ENCODE measurements at regions not wholly inside any gene's neighbourhood (a gene's known extent, or its start where the extent isn't known, plus 50 kb on each side); places are given as distances from the start of the nearest gene placed in this dataset.

GRCh38 chr5:108619815-108620214, 127.9 kb upstream of the FER start:
- TF ChIP-seq MAX (IDR thresholded peaks at IDR 0.05; ENCODE audit: insufficient read depth, insufficient read length) (no peak), POLR2AphosphoS5 (IDR thresholded peaks at IDR 0.05; ENCODE audit: insufficient read depth, low read depth, low read length) (no peak), CTCF (IDR thresholded peaks at IDR 0.05; ENCODE audit: extremely low read depth in 1 of 2, insufficient read depth in 1 of 2, low read depth in 1 of 2, low read length in 2 of 2) (no peak), FOS (IDR thresholded peaks at IDR 0.05; ENCODE audit: borderline replicate concordance, insufficient read depth, low read length) (no peak), EZH2 (IDR thresholded peaks at IDR 0.05; ENCODE audit: borderline replicate concordance, low read depth, low read length, severe bottlenecking) (no peak), JUN (IDR thresholded peaks at IDR 0.05; ENCODE audit: borderline replicate concordance, insufficient read depth, insufficient read length, low read depth) (no peak), MYC (IDR thresholded peaks at IDR 0.05; ENCODE audit: low read depth, low read length) (no peak), GATA2 (IDR thresholded peaks at IDR 0.05; ENCODE audit: insufficient read depth, insufficient read length, low read depth, low read length) (no peak), POLR2A (IDR thresholded peaks at IDR 0.05; ENCODE audit: low read depth, low read length) (no peak)
- Histone ChIP-seq H3K4me2 (ENCODE audit: insufficient read depth, low read length) (no peak overlapping the region), H3K27me3 (ENCODE audit: control insufficient read depth in 2 of 2, insufficient read depth in 2 of 2, low read length in 2 of 2) (peaks cover 0 to 2% of the 10 kb centered on the region in 2 experiments), H3K4me3 (replicated peaks in 1 of 3; ENCODE audit: insufficient read depth in 1 of 3, low read depth in 1 of 3, low read length in 3 of 3) (no peak overlapping the region), H4K20me1 (replicated peaks; ENCODE audit: control insufficient read depth, extremely low read depth, insufficient read depth, low read length) (no peaks in the 10 kb centered on the region), H3K4me1 (ENCODE audit: control insufficient read depth, extremely low read depth, insufficient read depth, low read length) (no peaks in the 10 kb centered on the region), H3K9ac (replicated peaks; ENCODE audit: extremely low read depth, insufficient read depth, low read length) (no peak overlapping the region), H2AFZ (ENCODE audit: low read depth, low read length) (no peak overlapping the region), H3K9me3 (replicated peaks; ENCODE audit: control insufficient read depth, insufficient read depth, low read length) (no peaks in the 10 kb centered on the region), H3K27ac (ENCODE audit: insufficient read depth, low read depth, low read length) (no peak overlapping the region), H3K79me2 (ENCODE audit: control insufficient read depth, insufficient read depth, low read length) (no peaks in the 10 kb centered on the region), H3K36me3 (ENCODE audit: control insufficient read depth in 2 of 2, extremely low read depth in 1 of 2, insufficient read depth in 2 of 2, low read length in 2 of 2) (no peaks in the 10 kb centered on the region), H3K9me1 (replicated peaks; ENCODE audit: control insufficient read depth, extremely low read depth, insufficient read depth, low read length) (no peaks in the 10 kb centered on the region)
- dilution Hi-C loops (cut with MboI; ENCODE audit: extremely low pct_ligation_motif_present, low sequenced_read_pairs), result no loop called here
- no peak for DNase-seq (ENCODE audit: low read depth, low spot score)
- BruUV-seq (replicated peaks), result no TSS peak
- no peak for FAIRE-seq
- intact Hi-C loops (cut with micrococcal nuclease), result no loop called here
- ChIA-PET POLR2A (no interaction called here), CTCF (no interaction called here)

All from endothelial cell of umbilical vein (primary cell).